Vagina (tissue), 2 donors: ENCODE measurements at regions not wholly inside any gene's neighbourhood (a gene's known extent, or its start where the extent isn't known, plus 50 kb on each side); places are given as distances from the start of the nearest gene placed in this dataset.

Experiments used
- POLR2A ChIP-seq, 2 donors: fragments of 450-650 bp; IDR thresholded peaks; one replicate each; pipeline ENCODE4 v1.6.1; 2017; ENCODE audit warnings: antibody characterized with exemption in 2 of 2, mild to moderate bottlenecking in 2 of 2, moderate library complexity in 2 of 2
- POLR2AphosphoS5 ChIP-seq, 2 donors: sonication (generic); formaldehyde crosslinking; IDR thresholded peaks; one replicate each; pipeline ENCODE4 v1.9.0; 2017; ENCODE audit warnings: antibody characterized with exemption in 2 of 2, mild to moderate bottlenecking in 2 of 2, low read depth in 1 of 2; ENCODE audit not compliant: insufficient read depth in 1 of 2
- TF ChIP-seq, protein P1 (sequence below), 3 experiments: fragments of 450-650 bp in 2 of 3; fragments of 200-600 bp in 1 of 3; sonication (generic) in 1 of 3; IDR thresholded peaks; one replicate each; pipeline ENCODE4 v1.5.1; 2017 to 2019; ENCODE audit warnings: antibody characterized with exemption in 3 of 3, mild to moderate bottlenecking in 2 of 3, moderate library complexity in 2 of 3

DNA sequence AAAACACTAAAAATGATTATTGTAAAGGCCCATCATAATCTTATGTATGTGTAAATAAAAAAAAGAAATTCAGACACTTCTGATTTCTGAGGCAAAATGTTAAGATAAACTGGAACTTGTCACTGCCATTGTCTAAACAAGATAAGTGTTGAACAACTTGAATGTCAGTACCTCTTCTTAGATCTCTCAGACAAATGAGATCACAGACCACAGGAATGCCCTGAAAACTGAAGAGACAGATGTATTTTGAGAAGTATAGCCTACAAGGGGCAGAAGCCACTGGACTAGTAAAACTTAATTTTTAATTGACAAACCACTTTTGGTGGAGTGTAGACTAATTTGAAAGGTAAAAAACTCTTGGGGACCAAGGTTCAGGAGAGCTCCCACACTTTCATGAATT is 375.5 kb upstream of the SLITRK5 start:
- TF ChIP-seq, protein P1, sequence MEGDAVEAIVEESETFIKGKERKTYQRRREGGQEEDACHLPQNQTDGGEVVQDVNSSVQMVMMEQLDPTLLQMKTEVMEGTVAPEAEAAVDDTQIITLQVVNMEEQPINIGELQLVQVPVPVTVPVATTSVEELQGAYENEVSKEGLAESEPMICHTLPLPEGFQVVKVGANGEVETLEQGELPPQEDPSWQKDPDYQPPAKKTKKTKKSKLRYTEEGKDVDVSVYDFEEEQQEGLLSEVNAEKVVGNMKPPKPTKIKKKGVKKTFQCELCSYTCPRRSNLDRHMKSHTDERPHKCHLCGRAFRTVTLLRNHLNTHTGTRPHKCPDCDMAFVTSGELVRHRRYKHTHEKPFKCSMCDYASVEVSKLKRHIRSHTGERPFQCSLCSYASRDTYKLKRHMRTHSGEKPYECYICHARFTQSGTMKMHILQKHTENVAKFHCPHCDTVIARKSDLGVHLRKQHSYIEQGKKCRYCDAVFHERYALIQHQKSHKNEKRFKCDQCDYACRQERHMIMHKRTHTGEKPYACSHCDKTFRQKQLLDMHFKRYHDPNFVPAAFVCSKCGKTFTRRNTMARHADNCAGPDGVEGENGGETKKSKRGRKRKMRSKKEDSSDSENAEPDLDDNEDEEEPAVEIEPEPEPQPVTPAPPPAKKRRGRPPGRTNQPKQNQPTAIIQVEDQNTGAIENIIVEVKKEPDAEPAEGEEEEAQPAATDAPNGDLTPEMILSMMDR (IDR thresholded peaks at IDR 0.05) = no peak
- TF ChIP-seq POLR2A (IDR thresholded peaks at IDR 0.05) (no peak), POLR2AphosphoS5 (IDR thresholded peaks at IDR 0.05; ENCODE audit: insufficient read depth in 1 of 2, low read depth in 1 of 2) (no peak)
